Omental fat pad (tissue), 3 donors: ENCODE measurements at regions not wholly inside any gene's neighbourhood (a gene's known extent, or its start where the extent isn't known, plus 50 kb on each side); places are given as distances from the start of the nearest gene placed in this dataset.

ENCODE experiments used
- ATAC-seq: fragments of 150-250 bp; one replicate; pipeline ENCODE4 v1.9.1; 2016; ENCODE audit warnings: mild to moderate bottlenecking, moderate library complexity; ENCODE audit not compliant: low FRiP score
- DNase-seq: peaks from one replicate; pipeline ENCODE4 v3.0.0-alpha.2; 2019; ENCODE audit warnings: low spot score
- CTCF ChIP-seq, 3 donors: fragments of 450-650 bp; IDR thresholded peaks; one replicate each; pipeline ENCODE4 v1.5.1; 2016 to 2017; ENCODE audit warnings: antibody characterized with exemption in 3 of 3, mild to moderate bottlenecking in 3 of 3, moderate library complexity in 2 of 3

GRCh38 chr3:132854856-132855535, 132.8 kb upstream of the NPHP3 start:
- DNase-seq = no peak
- no peak for TF ChIP-seq CTCF (IDR thresholded peaks at IDR 0.05)
- no peak for ATAC-seq

GRCh38 chr3:132847849-132848625, 125.8 kb upstream of the NPHP3 start:
- ATAC-seq = peak; percentile 44
- DNase-seq = no peak
- no peak for TF ChIP-seq CTCF (IDR thresholded peaks at IDR 0.05)

- TF ChIP-seq CTCF (IDR thresholded peaks at IDR 0.05) = no peak
Measured at GRCh38 chr3:132843851-132844553, 121.8 kb upstream of the NPHP3 start.

GRCh38 chr3:132843349-132843748, 121.1 kb upstream of the NPHP3 start:
- no peak for ATAC-seq
- TF ChIP-seq CTCF (IDR thresholded peaks at IDR 0.05) = no peak
- DNase-seq = no peak

More at GRCh38 chr3:132843851-132844553, 121.8 kb upstream of the NPHP3 start:
- no peak for DNase-seq
- ATAC-seq = no peak

- DNase-seq (no peak), ATAC-seq (no peak)
- no peak for TF ChIP-seq CTCF (IDR thresholded peaks at IDR 0.05)
Measured at GRCh38 chr3:132841621-132842020, 119.4 kb upstream of the NPHP3 start.

- no peak for TF ChIP-seq CTCF (IDR thresholded peaks at IDR 0.05)
- ATAC-seq = no peak
- DNase-seq = no peak
Measured at GRCh38 chr3:132840201-132840700, 118.0 kb upstream of the NPHP3 start.
